NOMO-1 treated with DMSO at 0.1 percent for 48 hours (cell line): ENCODE measurements at regions not wholly inside any gene's neighbourhood (a gene's known extent, or its start where the extent isn't known, plus 50 kb on each side); places are given as distances from the start of the nearest gene placed in this dataset.

Source experiments
- DNase-seq: peaks from one replicate; lab custom pipeline; 2025; ENCODE audit not compliant: unreplicated experiment; lab: John Stamatoyannopoulos, UW

- no peak for DNase-seq
Observed at GRCh38 chr2:224325941-224326340, 76.0 kb downstream of the FAM124B start.

GRCh38 chr2:224324604-224325003 is 77.3 kb downstream of the FAM124B start:
- DNase-seq: no peak

GRCh38 chr2:224320660-224321059 is 81.2 kb downstream of the FAM124B start:
- DNase-seq: no peak

- DNase-seq: no peak
Observed at GRCh38 chr2:224319750-224320149, 82.2 kb downstream of the FAM124B start.

- no peak for DNase-seq
Observed at GRCh38 chr2:224312741-224313140, 89.2 kb downstream of the FAM124B start.

GRCh38 chr2:224310943-224311625 is 90.8 kb downstream of the FAM124B start:
- peak; percentile 84 for DNase-seq

GRCh38 chr2:224309176-224309575 is 92.7 kb downstream of the FAM124B start:
- no peak for DNase-seq

GRCh38 chr2:224308272-224308911 is 93.5 kb downstream of the FAM124B start:
- peak; percentile 41 for DNase-seq

GRCh38 chr2:224302952-224303351 is 99.0 kb downstream of the FAM124B start:
- DNase-seq: no peak

GRCh38 chr2:224293976-224294375 is 107.9 kb downstream of the FAM124B start:
- DNase-seq: no peak

- DNase-seq: no peak
Observed at GRCh38 chr2:224287531-224287930, 114.4 kb downstream of the FAM124B start.

GRCh38 chr2:224286923-224287322 is 115.0 kb downstream of the FAM124B start:
- DNase-seq: peak; percentile 8

GRCh38 chr2:224284134-224284946 is 117.6 kb downstream of the FAM124B start:
- DNase-seq: peak; percentile 26

GRCh38 chr2:224283466-224283965 is 118.4 kb downstream of the FAM124B start:
- DNase-seq: no peak

- no peak for DNase-seq
Observed at GRCh38 chr2:224281374-224281773, 120.5 kb downstream of the FAM124B start.

- DNase-seq: no peak
Observed at GRCh38 chr2:224278531-224278930, 123.4 kb downstream of the FAM124B start.

GRCh38 chr2:224276251-224276650 is 125.7 kb downstream of the FAM124B start:
- DNase-seq: no peak

GRCh38 chr2:224272237-224272910 is 129.5 kb downstream of the FAM124B start:
- DNase-seq: no peak

GRCh38 chr2:224271617-224272236 is 130.2 kb downstream of the FAM124B start:
- no peak for DNase-seq

- peak; percentile 12 for DNase-seq
Observed at GRCh38 chr2:224268441-224268840, 133.5 kb downstream of the FAM124B start.

GRCh38 chr2:224264259-224264658 is 137.6 kb downstream of the FAM124B start:
- DNase-seq: no peak
